Ishikawa (cell line): ENCODE measurements at regions not wholly inside any gene's neighbourhood (a gene's known extent, or its start where the extent isn't known, plus 50 kb on each side); places are given as distances from the start of the nearest gene placed in this dataset.

ENCODE experiments used
- CEBPB ChIP-seq: IDR thresholded peaks from 2 replicates; pipeline ENCODE4 v1.6.1; 2012
- CREB1 ChIP-seq: IDR thresholded peaks from 2 replicates; pipeline ENCODE4 v1.6.1; 2012; ENCODE audit warnings: low read depth
- EGR1 ChIP-seq: IDR thresholded peaks from 2 replicates; pipeline ENCODE4 v1.6.1; 2012
- EP300 ChIP-seq: IDR thresholded peaks from 2 replicates; pipeline ENCODE4 v1.6.1; 2012; ENCODE audit warnings: borderline replicate concordance
- FOXM1 ChIP-seq: IDR thresholded peaks from 2 replicates; pipeline ENCODE4 v1.6.1; 2012; ENCODE audit warnings: low read depth, borderline replicate concordance
- NFIC ChIP-seq: IDR thresholded peaks from 2 replicates; pipeline ENCODE4 v1.6.1; 2012
- RAD21 ChIP-seq: IDR thresholded peaks from 2 replicates; pipeline ENCODE4 v1.6.1; 2012; ENCODE audit warnings: low read depth
- TAF1 ChIP-seq: IDR thresholded peaks from 2 replicates; pipeline ENCODE4 v1.6.1; 2012; ENCODE audit warnings: low read depth, mild to moderate bottlenecking
- TCF12 ChIP-seq: IDR thresholded peaks from 2 replicates; pipeline ENCODE4 v1.6.1; 2012; ENCODE audit warnings: low read depth
- TEAD4 ChIP-seq: IDR thresholded peaks from 2 replicates; pipeline ENCODE4 v1.6.1; 2012
- YY1 ChIP-seq: IDR thresholded peaks from 2 replicates; pipeline ENCODE4 v1.6.1; 2012; ENCODE audit warnings: low read depth
- ZBTB7A ChIP-seq: IDR thresholded peaks from 2 replicates; pipeline ENCODE4 v1.6.1; 2012; ENCODE audit warnings: low read depth
- TF ChIP-seq, protein P1 (sequence below): IDR thresholded peaks from 2 replicates; pipeline ENCODE4 v1.6.1; 2012; ENCODE audit warnings: low read depth, mild to moderate bottlenecking
- TF ChIP-seq, protein P2 (sequence below): IDR thresholded peaks from 2 replicates; pipeline ENCODE4 v1.6.1; 2012
- TF ChIP-seq, protein P3 (sequence below): IDR thresholded peaks from 2 replicates; pipeline ENCODE4 v1.6.1; 2012

DNA sequence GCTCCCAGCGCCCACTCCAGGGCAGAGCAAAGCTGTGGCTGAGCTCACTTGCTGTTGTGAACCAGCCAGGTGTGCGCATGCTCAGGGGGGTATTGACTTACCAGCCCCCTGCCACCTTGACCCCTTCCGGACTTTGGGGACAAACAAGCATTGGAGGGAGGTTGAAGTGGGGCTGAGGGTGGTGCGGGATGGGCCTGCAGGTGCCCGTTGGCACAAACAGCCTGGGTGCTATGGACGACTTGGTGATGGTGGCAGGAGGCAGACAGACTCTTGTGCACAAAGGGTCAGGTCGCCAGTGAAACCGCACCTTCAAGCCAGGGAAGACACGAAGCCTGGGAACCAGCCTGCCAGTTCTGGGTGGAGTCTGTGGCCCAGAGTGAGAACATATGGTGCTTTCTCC, 858.5 kb upstream of the PTPRD start:
- TF ChIP-seq FOXM1 = no peak
- no peak for TF ChIP-seq TCF12
- TF ChIP-seq EGR1 = no peak
- TF ChIP-seq TAF1 = no peak
- TF ChIP-seq CEBPB = no peak
- TF ChIP-seq, protein P1, sequence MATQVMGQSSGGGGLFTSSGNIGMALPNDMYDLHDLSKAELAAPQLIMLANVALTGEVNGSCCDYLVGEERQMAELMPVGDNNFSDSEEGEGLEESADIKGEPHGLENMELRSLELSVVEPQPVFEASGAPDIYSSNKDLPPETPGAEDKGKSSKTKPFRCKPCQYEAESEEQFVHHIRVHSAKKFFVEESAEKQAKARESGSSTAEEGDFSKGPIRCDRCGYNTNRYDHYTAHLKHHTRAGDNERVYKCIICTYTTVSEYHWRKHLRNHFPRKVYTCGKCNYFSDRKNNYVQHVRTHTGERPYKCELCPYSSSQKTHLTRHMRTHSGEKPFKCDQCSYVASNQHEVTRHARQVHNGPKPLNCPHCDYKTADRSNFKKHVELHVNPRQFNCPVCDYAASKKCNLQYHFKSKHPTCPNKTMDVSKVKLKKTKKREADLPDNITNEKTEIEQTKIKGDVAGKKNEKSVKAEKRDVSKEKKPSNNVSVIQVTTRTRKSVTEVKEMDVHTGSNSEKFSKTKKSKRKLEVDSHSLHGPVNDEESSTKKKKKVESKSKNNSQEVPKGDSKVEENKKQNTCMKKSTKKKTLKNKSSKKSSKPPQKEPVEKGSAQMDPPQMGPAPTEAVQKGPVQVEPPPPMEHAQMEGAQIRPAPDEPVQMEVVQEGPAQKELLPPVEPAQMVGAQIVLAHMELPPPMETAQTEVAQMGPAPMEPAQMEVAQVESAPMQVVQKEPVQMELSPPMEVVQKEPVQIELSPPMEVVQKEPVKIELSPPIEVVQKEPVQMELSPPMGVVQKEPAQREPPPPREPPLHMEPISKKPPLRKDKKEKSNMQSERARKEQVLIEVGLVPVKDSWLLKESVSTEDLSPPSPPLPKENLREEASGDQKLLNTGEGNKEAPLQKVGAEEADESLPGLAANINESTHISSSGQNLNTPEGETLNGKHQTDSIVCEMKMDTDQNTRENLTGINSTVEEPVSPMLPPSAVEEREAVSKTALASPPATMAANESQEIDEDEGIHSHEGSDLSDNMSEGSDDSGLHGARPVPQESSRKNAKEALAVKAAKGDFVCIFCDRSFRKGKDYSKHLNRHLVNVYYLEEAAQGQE = no peak
- no peak for TF ChIP-seq ZBTB7A
- TF ChIP-seq TEAD4 = no peak
- TF ChIP-seq YY1 = no peak
- no peak for TF ChIP-seq EP300
- TF ChIP-seq CREB1 = no peak
- TF ChIP-seq NFIC = no peak
- TF ChIP-seq, protein P2, sequence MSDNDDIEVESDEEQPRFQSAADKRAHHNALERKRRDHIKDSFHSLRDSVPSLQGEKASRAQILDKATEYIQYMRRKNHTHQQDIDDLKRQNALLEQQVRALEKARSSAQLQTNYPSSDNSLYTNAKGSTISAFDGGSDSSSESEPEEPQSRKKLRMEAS = no peak
- no peak for TF ChIP-seq RAD21
- TF ChIP-seq, protein P3, sequence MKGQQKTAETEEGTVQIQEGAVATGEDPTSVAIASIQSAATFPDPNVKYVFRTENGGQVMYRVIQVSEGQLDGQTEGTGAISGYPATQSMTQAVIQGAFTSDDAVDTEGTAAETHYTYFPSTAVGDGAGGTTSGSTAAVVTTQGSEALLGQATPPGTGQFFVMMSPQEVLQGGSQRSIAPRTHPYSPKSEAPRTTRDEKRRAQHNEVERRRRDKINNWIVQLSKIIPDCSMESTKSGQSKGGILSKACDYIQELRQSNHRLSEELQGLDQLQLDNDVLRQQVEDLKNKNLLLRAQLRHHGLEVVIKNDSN = no peak

DNA sequence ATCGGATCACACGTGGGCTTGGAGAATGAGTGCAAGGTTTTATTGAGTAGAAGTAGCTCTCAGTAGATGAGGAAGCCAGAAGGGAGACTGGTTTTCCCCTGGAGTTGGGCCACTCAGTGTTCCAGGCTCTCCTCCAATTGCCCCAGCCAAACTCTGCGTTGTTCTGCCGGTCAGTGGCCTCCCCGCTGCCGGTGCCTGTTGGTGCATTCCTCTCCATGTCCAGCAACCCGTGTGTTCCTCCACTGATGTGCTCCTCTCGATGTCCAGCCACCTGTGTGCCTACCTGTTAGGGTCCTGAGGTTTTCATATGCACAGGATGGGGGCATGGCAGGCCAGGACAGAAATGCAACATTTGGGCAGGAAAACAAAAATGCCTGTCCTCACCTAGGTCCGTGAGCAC, 888.0 kb upstream of the PTPRD start:
- TF ChIP-seq CREB1 (no peak), CEBPB (no peak), EGR1 (no peak), TCF12 (no peak), FOXM1 (no peak), NFIC (no peak), TEAD4 (no peak), ZBTB7A (no peak), TAF1 (no peak), RAD21 (no peak), EP300 (no peak), YY1 (no peak)
- TF ChIP-seq, protein P2 = no peak
- TF ChIP-seq, protein P1 = no peak
- TF ChIP-seq, protein P3 = no peak

DNA sequence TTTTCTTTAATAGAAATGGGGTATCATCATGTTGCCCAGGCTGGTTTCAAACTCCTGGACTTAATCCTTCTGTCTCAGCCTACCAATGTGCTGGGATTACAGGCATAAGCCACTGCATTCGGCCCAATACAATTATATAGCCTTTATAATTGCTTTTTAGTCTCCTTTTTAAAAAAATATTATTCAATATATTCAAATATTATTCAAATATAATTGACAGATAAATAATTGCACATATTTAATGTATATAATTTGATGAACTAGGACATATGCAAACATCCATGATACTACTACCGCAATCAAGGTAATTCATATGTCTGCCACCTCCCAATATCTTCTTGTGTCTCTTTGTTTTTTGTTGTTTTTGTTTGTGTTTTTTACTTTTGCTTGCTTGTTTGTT, 894.2 kb upstream of the PTPRD start:
- TF ChIP-seq, protein P1 = no peak
- no peak for TF ChIP-seq EGR1

DNA sequence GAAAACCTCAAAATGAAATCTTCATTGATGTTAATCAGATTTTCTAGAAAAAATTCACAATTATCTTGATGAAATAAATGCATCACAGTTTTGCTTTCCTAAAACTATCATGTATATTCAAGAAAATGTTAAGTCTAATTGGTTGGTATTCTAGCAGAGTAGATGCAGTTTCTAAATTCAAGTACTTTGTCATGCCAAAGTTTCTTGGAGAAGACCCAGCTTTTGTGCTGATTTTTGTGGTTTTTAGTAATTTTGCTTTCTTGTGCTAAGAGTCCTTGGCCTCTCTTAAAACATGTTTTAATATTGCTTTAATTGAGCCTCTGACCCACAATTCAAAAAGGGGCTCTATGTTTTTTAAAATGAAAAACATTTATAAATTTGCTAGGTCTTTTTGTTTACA, 924.8 kb upstream of the PTPRD start:
- TF ChIP-seq CREB1 (no peak), CEBPB (no peak), TCF12 (no peak), RAD21 (no peak), TEAD4 (no peak), EGR1 (no peak), EP300 (no peak), YY1 (no peak), NFIC (no peak), FOXM1 (no peak), ZBTB7A (no peak), TAF1 (no peak)
- TF ChIP-seq, protein P1 = no peak
- TF ChIP-seq, protein P3 = no peak
- TF ChIP-seq, protein P2 = no peak
